ENCODE measurements at regions not wholly inside any gene's neighbourhood (a gene's known extent, or its start where the extent isn't known, plus 50 kb on each side); places are given as distances from the start of the nearest gene placed in this dataset.
"Not testable (repeated sequence)": the region's sequence is repeated elsewhere in the genome, so short reads cannot be mapped to it uniquely, and the experiment has no call there.

DNA sequence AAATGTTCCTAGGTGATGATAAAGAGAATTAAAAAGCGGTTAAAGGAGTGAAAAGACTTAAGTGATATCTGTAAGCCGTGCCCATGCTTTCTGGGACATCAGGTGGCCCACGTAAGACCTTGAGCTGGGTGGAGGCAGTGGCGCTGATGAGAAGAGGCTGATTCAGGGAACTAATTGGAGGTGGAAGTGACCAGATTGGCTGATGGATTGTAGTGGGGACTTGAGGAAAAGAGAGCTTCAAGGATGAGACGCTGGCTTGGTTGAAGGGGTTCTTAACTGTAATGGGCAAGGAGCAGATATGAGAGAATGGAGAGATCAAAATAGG is 69.1 kb upstream of the EP300 start:
- H3K9me3 ChIP-seq (ENCODE audit: control insufficient read depth, insufficient read depth, low read length): no peaks in the 10 kb centered on the region
- H3K36me3 ChIP-seq (ENCODE audit: control insufficient read depth, insufficient read depth, low read length): peaks cover 4% of the 10 kb centered on the region; the same call in 1 of the 2 replicates
- H3K4me1 ChIP-seq (ENCODE audit: control insufficient read depth, insufficient read depth, low read length): peaks cover 13% of the 10 kb centered on the region
- no peaks in the 10 kb centered on the region; the same call in 1 of the 2 replicates for H3K27me3 ChIP-seq (ENCODE audit: control insufficient read depth, insufficient read depth, low read length)
- peak overlapping the region; percentile 89; the same call in 1 of the 2 replicates for H3K9ac ChIP-seq (ENCODE audit: low read depth, low read length)
- peak overlapping the region; percentile 59 for H3K4me3 ChIP-seq (ENCODE audit: low read depth, low read length)
- H3K27ac ChIP-seq (ENCODE audit: low read depth, low read length): peak overlapping the region; percentile 97

DNA sequence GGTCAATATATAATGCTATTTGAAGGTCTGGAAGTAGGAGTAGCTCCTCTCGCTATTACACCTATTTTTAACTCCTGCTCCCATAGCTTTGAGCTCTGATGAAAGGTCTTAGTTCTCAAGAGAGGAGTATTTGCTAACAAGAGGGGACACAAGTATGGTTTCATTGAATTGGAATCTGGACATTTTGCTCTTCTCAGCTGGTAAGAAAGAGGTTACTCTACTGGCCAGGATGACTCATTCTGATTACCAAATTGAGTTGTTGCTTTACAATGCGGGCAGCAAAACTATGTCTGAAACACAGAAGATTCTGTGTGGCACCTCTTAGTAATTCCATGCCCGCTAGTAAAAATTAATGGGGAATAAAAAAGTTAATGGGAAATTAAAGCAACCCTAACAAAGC is 63.6 kb upstream of the EP300 start:
- Histone ChIP-seq H3K9ac (ENCODE audit: low read depth, low read length) (no peak overlapping the region), H3K27ac (ENCODE audit: low read depth, low read length) (no peak overlapping the region), H3K9me3 (ENCODE audit: control insufficient read depth, insufficient read depth, low read length) (no peaks in the 10 kb centered on the region), H3K36me3 (ENCODE audit: control insufficient read depth, insufficient read depth, low read length) (no peaks in the 10 kb centered on the region), H3K4me1 (ENCODE audit: control insufficient read depth, insufficient read depth, low read length) (no peaks in the 10 kb centered on the region), H3K27me3 (ENCODE audit: control insufficient read depth, insufficient read depth, low read length) (no peaks in the 10 kb centered on the region), H3K4me3 (ENCODE audit: low read depth, low read length) (no peak overlapping the region)

DNA sequence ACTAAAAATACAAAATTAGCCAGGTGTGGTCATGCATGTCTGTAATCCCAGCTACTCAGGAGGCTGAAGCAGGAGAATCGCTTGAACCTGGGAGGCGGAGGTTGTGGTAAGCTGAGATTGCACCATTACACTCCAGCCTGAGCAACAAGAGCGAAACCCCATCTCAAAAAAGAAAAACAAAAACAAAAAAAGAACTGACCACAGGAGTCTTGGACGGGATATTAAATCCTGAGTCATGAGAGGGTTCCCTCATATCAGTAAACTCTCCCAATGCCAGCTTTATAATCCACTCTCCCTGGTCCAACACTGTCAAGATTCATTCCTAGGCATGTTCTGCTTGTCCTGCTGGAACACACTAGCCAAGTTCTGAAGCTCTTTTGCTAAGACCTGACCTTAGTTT is 61.5 kb upstream of the EP300 start:
- H3K27me3 ChIP-seq (ENCODE audit: control insufficient read depth, insufficient read depth, low read length): no peaks in the 10 kb centered on the region
- H3K4me1 ChIP-seq (ENCODE audit: control insufficient read depth, insufficient read depth, low read length): no peaks in the 10 kb centered on the region
- no peak overlapping the region for H3K27ac ChIP-seq (ENCODE audit: low read depth, low read length)
- no peaks in the 10 kb centered on the region for H3K36me3 ChIP-seq (ENCODE audit: control insufficient read depth, insufficient read depth, low read length)
- H3K9me3 ChIP-seq (ENCODE audit: control insufficient read depth, insufficient read depth, low read length): no peaks in the 10 kb centered on the region
- H3K9ac ChIP-seq (ENCODE audit: low read depth, low read length): no peak overlapping the region
- H3K4me3 ChIP-seq (ENCODE audit: low read depth, low read length): no peak overlapping the region

DNA sequence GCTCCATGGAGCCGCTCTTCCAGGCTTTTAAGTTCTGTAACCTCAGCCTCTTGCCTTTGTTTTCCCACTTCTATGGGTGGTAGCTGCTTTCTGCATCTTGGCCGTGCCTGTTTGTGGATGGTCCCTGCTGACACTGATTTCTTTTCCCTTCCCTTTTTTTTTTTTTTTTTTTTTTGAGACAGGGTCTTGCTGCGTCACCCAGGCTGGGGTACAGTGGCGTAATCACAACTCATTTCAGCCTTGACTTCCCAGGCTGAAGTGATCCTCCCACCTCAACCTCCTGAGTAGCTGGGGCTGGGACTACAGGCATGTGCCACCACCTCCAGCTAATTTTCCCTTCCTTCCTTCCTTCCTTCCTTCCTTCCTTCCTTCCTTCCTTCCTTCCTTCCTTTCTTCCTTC is 57.7 kb upstream of the EP300 start:
- Histone ChIP-seq H3K9me3 (ENCODE audit: control insufficient read depth, insufficient read depth, low read length) (no peaks in the 10 kb centered on the region), H3K36me3 (ENCODE audit: control insufficient read depth, insufficient read depth, low read length) (no peaks in the 10 kb centered on the region), H3K9ac (ENCODE audit: low read depth, low read length) (no peak overlapping the region), H3K27ac (ENCODE audit: low read depth, low read length) (no peak overlapping the region), H3K27me3 (ENCODE audit: control insufficient read depth, insufficient read depth, low read length) (no peaks in the 10 kb centered on the region), H3K4me1 (ENCODE audit: control insufficient read depth, insufficient read depth, low read length) (no peaks in the 10 kb centered on the region), H3K4me3 (ENCODE audit: low read depth, low read length) (no peak overlapping the region)

DNA sequence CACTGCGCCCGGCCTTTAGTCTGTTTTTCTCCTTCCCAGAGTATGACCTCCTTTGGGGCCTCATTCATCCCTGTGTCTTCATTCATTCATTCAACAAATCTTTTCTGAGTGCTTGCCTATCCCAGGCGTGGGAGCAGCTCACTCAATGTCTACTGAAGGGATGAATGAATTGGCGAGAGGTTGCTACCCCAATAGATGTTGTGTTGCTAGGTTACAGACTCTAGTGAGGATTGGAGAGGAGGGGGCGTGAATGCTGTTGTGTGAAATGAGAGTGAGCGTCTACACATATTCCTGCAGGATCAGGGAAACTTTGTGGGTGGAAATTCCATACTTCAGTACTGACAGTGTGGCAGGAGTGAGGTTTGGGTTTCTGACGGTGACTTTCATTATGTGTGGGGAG is 55.5 kb upstream of the EP300 start:
- no peaks in the 10 kb centered on the region for H3K36me3 ChIP-seq (ENCODE audit: control insufficient read depth, insufficient read depth, low read length)
- no peaks in the 10 kb centered on the region for H3K4me1 ChIP-seq (ENCODE audit: control insufficient read depth, insufficient read depth, low read length)
- H3K9ac ChIP-seq (ENCODE audit: low read depth, low read length): no peak overlapping the region
- no peaks in the 10 kb centered on the region for H3K9me3 ChIP-seq (ENCODE audit: control insufficient read depth, insufficient read depth, low read length)
- H3K27ac ChIP-seq (ENCODE audit: low read depth, low read length): no peak overlapping the region
- no peak overlapping the region for H3K4me3 ChIP-seq (ENCODE audit: low read depth, low read length)
- H3K27me3 ChIP-seq (ENCODE audit: control insufficient read depth, insufficient read depth, low read length): no peaks in the 10 kb centered on the region

DNA sequence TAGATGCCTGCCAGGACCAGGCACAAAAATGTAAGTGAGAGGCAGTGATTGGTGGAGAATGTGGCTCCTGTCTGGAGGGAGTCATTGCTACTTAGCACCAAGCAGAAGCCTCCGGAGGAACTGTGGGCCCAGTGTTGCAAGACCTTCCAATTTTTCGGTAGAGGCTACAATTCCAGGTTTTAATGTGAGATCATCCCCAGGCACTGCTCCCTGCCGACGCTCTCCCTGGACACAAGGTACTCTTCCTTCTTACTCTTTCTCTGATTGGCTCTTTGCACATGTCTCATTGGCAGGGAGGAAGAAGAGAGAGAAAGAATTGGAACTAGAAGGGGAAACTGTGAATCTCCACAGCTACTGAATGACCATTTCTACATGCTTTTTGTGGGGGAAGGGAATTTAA is 53.7 kb upstream of the EP300 start:
- no peak overlapping the region for H3K27ac ChIP-seq (ENCODE audit: low read depth, low read length)
- H3K4me3 ChIP-seq (ENCODE audit: low read depth, low read length): no peak overlapping the region
- no peaks in the 10 kb centered on the region for H3K9me3 ChIP-seq (ENCODE audit: control insufficient read depth, insufficient read depth, low read length)
- H3K4me1 ChIP-seq (ENCODE audit: control insufficient read depth, insufficient read depth, low read length): no peaks in the 10 kb centered on the region
- no peaks in the 10 kb centered on the region for H3K27me3 ChIP-seq (ENCODE audit: control insufficient read depth, insufficient read depth, low read length)
- no peaks in the 10 kb centered on the region for H3K36me3 ChIP-seq (ENCODE audit: control insufficient read depth, insufficient read depth, low read length)
- H3K9ac ChIP-seq (ENCODE audit: low read depth, low read length): no peak overlapping the region

DNA sequence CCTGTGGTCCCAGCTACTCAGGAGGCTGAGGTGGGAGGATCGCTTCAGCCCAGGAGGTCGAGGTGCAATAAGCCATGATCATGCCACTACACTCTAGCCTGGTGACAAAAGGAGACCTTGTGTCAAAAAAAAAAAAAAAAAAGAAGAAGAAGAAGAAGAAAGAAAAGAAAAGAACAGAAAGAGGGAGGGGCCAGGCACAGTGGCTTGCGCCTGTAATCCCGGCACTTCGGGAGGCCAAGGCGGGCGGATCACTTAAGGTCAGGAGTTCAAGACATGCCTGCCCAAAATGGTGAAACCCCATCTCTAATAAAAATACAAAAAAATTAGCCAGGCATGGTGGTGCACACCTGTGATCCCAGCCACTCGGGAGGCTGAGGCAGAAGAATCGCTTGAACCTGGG is 52.8 kb upstream of the EP300 start:
- H3K36me3 ChIP-seq (ENCODE audit: control insufficient read depth, insufficient read depth, low read length); H3K27me3 ChIP-seq (ENCODE audit: control insufficient read depth, insufficient read depth, low read length); H3K4me1 ChIP-seq (ENCODE audit: control insufficient read depth, insufficient read depth, low read length); H3K9ac ChIP-seq (ENCODE audit: low read depth, low read length); H3K4me3 ChIP-seq (ENCODE audit: low read depth, low read length); H3K27ac ChIP-seq (ENCODE audit: low read depth, low read length); H3K9me3 ChIP-seq (ENCODE audit: control insufficient read depth, insufficient read depth, low read length): not testable (repeated sequence)

DNA sequence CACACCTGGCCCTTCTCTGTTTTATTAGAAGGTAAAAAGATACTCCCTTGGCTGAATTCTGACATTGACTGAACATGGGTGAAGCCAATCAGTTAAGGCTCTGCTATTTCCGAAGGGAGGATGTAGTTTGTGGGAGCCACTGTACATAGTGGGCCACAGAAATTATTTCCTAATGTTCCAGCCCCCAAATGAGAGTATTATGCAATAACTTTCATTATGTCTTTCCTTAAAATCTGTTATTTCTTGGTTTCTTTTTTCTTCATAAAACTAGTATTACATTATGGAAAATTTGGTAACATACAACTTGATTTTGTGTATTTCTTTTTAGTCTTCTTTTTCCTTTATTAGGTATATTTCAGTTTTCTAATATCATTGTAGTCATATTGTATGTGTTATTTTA is 51.9 kb upstream of the EP300 start:
- H3K36me3 ChIP-seq (ENCODE audit: control insufficient read depth, insufficient read depth, low read length): no peaks in the 10 kb centered on the region
- H3K4me1 ChIP-seq (ENCODE audit: control insufficient read depth, insufficient read depth, low read length): no peaks in the 10 kb centered on the region
- no peak overlapping the region for H3K4me3 ChIP-seq (ENCODE audit: low read depth, low read length)
- H3K9me3 ChIP-seq (ENCODE audit: control insufficient read depth, insufficient read depth, low read length): no peaks in the 10 kb centered on the region
- no peak overlapping the region for H3K9ac ChIP-seq (ENCODE audit: low read depth, low read length)
- H3K27me3 ChIP-seq (ENCODE audit: control insufficient read depth, insufficient read depth, low read length): no peaks in the 10 kb centered on the region
- no peak overlapping the region for H3K27ac ChIP-seq (ENCODE audit: low read depth, low read length)

DNA sequence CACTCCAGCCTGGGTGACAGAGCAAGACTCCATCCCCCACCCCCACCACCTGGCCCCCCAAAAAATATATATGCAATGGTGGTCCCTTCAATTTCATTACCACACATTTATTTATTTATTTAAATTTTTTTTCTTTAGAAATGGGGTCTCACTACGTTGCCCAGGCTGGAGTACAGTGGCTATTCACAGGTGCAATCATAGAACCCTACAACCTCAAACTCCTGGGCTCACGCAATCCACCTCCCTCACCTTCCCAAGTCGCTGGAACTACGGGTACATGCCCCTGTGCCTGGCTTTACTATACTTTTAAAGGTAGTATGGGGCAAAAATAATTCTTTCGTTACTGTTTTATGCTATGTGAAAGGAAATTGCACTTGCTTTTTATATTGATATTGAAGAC is 50.9 kb upstream of the EP300 start:
- no peaks in the 10 kb centered on the region for H3K27me3 ChIP-seq (ENCODE audit: control insufficient read depth, insufficient read depth, low read length)
- H3K4me3 ChIP-seq (ENCODE audit: low read depth, low read length): no peak overlapping the region
- H3K36me3 ChIP-seq (ENCODE audit: control insufficient read depth, insufficient read depth, low read length): no peaks in the 10 kb centered on the region
- H3K9ac ChIP-seq (ENCODE audit: low read depth, low read length): no peak overlapping the region
- no peak overlapping the region for H3K27ac ChIP-seq (ENCODE audit: low read depth, low read length)
- no peaks in the 10 kb centered on the region for H3K9me3 ChIP-seq (ENCODE audit: control insufficient read depth, insufficient read depth, low read length)
- no peaks in the 10 kb centered on the region for H3K4me1 ChIP-seq (ENCODE audit: control insufficient read depth, insufficient read depth, low read length)

Measured in HUES48 (cell line).